ENCODE measurements at regions not wholly inside any gene's neighbourhood (a gene's known extent, or its start where the extent isn't known, plus 50 kb on each side); places are given as distances from the start of the nearest gene placed in this dataset.

DNA sequence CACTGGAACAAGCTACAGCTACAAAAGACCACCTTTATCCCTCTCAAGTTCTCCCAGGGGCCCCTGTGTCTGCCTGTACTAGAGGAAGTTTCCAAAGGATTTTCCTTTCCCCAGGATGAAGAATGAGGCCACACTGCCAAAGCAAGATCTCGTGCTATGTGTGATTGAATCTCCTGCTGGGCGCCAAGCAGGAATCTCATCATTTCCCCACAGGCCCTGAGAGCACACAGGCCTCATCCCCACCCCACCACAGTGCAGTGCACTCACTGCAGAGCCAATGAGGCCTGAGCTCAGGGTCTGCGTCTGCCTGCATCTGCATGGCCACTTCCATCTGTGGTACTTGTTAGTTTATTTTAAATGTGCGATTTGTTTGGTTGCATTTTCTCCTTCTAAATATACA is 387.4 kb upstream of the ASIC2 start:
- no peaks in the 10 kb centered on the region for H3K9me3 ChIP-seq (ENCODE audit: control insufficient read depth in 4 of 4, low read length in 3 of 4)
- H3K4me3 ChIP-seq (ENCODE audit: low read depth in 1 of 3, low read length in 3 of 3): no peak overlapping the region
- DNase-seq (ENCODE audit: low spot score): no peak
- no peaks in the 10 kb centered on the region for H3K36me3 ChIP-seq (ENCODE audit: control insufficient read depth in 4 of 4, insufficient read depth in 3 of 4, low read depth in 1 of 4, low read length in 3 of 4)
- WGBS: 84% methylated on average over 4 of the region's 4 CpGs
- H3K4me1 ChIP-seq (ENCODE audit: control insufficient read depth in 4 of 4, insufficient read depth in 4 of 4, low read length in 3 of 4): no peaks in the 10 kb centered on the region
- TF ChIP-seq EGR1 (IDR thresholded peaks at IDR 0.05; ENCODE audit: low read depth in 2 of 2) (no peak), FOXA2 (IDR thresholded peaks at IDR 0.05) (no peak), TAF1 (conservative IDR thresholded peaks at IDR 0.05) (no peak), HNF4A (conservative IDR thresholded peaks at IDR 0.05) (no peak), YY1 (IDR thresholded peaks at IDR 0.05) (no peak), RXRA (IDR thresholded peaks at IDR 0.05) (no peak), RAD21 (IDR thresholded peaks at IDR 0.05) (no peak), JUND (IDR thresholded peaks at IDR 0.05) (no peak), NR2F2 (IDR thresholded peaks at IDR 0.05) (no peak), SP1 (IDR thresholded peaks at IDR 0.05) (no peak), HNF4G (IDR thresholded peaks at IDR 0.05) (no peak), GABPA (IDR thresholded peaks at IDR 0.05 in 1 of 2, conservative IDR thresholded peaks at IDR 0.05 in 1 of 2) (no peak), FOXA1 (IDR thresholded peaks at IDR 0.05) (no peak)
- TF ChIP-seq, protein P1, sequence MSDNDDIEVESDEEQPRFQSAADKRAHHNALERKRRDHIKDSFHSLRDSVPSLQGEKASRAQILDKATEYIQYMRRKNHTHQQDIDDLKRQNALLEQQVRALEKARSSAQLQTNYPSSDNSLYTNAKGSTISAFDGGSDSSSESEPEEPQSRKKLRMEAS (IDR thresholded peaks at IDR 0.05): no peak
- TF ChIP-seq, protein P2, sequence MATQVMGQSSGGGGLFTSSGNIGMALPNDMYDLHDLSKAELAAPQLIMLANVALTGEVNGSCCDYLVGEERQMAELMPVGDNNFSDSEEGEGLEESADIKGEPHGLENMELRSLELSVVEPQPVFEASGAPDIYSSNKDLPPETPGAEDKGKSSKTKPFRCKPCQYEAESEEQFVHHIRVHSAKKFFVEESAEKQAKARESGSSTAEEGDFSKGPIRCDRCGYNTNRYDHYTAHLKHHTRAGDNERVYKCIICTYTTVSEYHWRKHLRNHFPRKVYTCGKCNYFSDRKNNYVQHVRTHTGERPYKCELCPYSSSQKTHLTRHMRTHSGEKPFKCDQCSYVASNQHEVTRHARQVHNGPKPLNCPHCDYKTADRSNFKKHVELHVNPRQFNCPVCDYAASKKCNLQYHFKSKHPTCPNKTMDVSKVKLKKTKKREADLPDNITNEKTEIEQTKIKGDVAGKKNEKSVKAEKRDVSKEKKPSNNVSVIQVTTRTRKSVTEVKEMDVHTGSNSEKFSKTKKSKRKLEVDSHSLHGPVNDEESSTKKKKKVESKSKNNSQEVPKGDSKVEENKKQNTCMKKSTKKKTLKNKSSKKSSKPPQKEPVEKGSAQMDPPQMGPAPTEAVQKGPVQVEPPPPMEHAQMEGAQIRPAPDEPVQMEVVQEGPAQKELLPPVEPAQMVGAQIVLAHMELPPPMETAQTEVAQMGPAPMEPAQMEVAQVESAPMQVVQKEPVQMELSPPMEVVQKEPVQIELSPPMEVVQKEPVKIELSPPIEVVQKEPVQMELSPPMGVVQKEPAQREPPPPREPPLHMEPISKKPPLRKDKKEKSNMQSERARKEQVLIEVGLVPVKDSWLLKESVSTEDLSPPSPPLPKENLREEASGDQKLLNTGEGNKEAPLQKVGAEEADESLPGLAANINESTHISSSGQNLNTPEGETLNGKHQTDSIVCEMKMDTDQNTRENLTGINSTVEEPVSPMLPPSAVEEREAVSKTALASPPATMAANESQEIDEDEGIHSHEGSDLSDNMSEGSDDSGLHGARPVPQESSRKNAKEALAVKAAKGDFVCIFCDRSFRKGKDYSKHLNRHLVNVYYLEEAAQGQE (IDR thresholded peaks at IDR 0.05): no peak
- TF ChIP-seq, protein P3, sequence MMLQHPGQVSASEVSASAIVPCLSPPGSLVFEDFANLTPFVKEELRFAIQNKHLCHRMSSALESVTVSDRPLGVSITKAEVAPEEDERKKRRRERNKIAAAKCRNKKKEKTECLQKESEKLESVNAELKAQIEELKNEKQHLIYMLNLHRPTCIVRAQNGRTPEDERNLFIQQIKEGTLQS (IDR thresholded peaks at IDR 0.05): no peak
- TF ChIP-seq, protein P4, sequence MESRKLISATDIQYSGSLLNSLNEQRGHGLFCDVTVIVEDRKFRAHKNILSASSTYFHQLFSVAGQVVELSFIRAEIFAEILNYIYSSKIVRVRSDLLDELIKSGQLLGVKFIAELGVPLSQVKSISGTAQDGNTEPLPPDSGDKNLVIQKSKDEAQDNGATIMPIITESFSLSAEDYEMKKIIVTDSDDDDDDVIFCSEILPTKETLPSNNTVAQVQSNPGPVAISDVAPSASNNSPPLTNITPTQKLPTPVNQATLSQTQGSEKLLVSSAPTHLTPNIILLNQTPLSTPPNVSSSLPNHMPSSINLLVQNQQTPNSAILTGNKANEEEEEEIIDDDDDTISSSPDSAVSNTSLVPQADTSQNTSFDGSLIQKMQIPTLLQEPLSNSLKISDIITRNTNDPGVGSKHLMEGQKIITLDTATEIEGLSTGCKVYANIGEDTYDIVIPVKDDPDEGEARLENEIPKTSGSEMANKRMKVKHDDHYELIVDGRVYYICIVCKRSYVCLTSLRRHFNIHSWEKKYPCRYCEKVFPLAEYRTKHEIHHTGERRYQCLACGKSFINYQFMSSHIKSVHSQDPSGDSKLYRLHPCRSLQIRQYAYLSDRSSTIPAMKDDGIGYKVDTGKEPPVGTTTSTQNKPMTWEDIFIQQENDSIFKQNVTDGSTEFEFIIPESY (IDR thresholded peaks at IDR 0.05): no peak
- TF ChIP-seq, protein P5, sequence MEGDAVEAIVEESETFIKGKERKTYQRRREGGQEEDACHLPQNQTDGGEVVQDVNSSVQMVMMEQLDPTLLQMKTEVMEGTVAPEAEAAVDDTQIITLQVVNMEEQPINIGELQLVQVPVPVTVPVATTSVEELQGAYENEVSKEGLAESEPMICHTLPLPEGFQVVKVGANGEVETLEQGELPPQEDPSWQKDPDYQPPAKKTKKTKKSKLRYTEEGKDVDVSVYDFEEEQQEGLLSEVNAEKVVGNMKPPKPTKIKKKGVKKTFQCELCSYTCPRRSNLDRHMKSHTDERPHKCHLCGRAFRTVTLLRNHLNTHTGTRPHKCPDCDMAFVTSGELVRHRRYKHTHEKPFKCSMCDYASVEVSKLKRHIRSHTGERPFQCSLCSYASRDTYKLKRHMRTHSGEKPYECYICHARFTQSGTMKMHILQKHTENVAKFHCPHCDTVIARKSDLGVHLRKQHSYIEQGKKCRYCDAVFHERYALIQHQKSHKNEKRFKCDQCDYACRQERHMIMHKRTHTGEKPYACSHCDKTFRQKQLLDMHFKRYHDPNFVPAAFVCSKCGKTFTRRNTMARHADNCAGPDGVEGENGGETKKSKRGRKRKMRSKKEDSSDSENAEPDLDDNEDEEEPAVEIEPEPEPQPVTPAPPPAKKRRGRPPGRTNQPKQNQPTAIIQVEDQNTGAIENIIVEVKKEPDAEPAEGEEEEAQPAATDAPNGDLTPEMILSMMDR (IDR thresholded peaks at IDR 0.05; ENCODE audit: low read depth, low read length, missing input control): no peak
- H3K27ac ChIP-seq (ENCODE audit: low read depth in 1 of 2, low read length in 2 of 2): no peak overlapping the region
- H3K9ac ChIP-seq (ENCODE audit: low read depth in 1 of 2, low read length in 2 of 2): no peak overlapping the region
- H3K27me3 ChIP-seq (ENCODE audit: control insufficient read depth in 4 of 4, insufficient read depth in 4 of 4, low read length in 3 of 4): no peaks in the 10 kb centered on the region

All from liver (tissue), 8 donors.